Activated CD4-positive, alpha-beta T cell treated with anti-CD3 and anti-CD28 coated beads, Interleukin-2, amount 10 ng/mL, durations not matched to agents 24 days and 14 days (primary cell): ENCODE measurements at regions not wholly inside any gene's neighbourhood (a gene's known extent, or its start where the extent isn't known, plus 50 kb on each side); places are given as distances from the start of the nearest gene placed in this dataset.

Source experiments
- DNase-seq: peaks from one replicate; pipeline ENCODE4 v3.0.0; 2022
- H3K27ac Mint-ChIP-seq: one replicate; pipeline ENCODE4 v1.8.0; 2022; ENCODE audit warnings: mild to moderate bottlenecking, mixed read lengths
- H3K27me3 Mint-ChIP-seq: one replicate; pipeline ENCODE4 v1.8.0; 2022; ENCODE audit warnings: mixed read lengths
- H3K36me3 Mint-ChIP-seq: one replicate; pipeline ENCODE4 v1.8.0; 2022; ENCODE audit warnings: low read depth, mild to moderate bottlenecking, mixed read lengths
- H3K4me1 Mint-ChIP-seq: one replicate; pipeline ENCODE4 v1.8.0; 2021; ENCODE audit warnings: mixed read lengths
- H3K4me3 Mint-ChIP-seq: one replicate; pipeline ENCODE4 v1.8.0; 2022; ENCODE audit warnings: mild to moderate bottlenecking, moderate library complexity, mixed read lengths
- H3K9me3 Mint-ChIP-seq: one replicate; pipeline ENCODE4 v1.8.0; 2021; ENCODE audit warnings: mixed read lengths
- intact Hi-C: fragments of 100-400 bp; cut with micrococcal nuclease; formaldehyde crosslinking; loops from one replicate; pipeline ENCODE4 v1.15.1; 2023

DNA sequence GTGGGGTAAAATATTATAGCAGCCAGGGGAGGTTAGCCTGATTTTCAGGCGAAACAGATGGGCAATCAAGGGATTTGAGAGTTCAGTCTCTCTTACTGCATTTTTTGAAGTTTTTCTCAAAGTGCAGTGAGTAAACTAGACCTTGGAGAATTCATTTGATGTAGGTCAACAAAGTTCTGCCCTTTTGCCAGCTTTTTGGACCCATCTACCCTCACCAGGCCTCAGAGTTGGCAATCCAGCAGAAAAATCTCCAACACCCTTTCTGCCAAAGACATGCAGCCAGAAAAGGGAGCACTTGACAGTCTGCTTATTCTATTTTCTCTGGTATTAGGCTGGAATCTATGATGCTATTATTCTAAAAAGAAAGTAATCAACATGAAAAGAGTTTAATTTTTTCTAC lies 162.2 kb upstream of the TOM1L1 start:
- Mint-ChIP-seq H3K9me3 (peaks cover 15% of the 10 kb centered on the region), H3K27ac (no peak overlapping the region), H3K27me3 (no peaks in the 10 kb centered on the region), H3K36me3 (no peaks in the 10 kb centered on the region), H3K4me1 (no peaks in the 10 kb centered on the region), H3K4me3 (no peak overlapping the region)
- intact Hi-C loops: no loop called here
- DNase-seq: no peak

DNA sequence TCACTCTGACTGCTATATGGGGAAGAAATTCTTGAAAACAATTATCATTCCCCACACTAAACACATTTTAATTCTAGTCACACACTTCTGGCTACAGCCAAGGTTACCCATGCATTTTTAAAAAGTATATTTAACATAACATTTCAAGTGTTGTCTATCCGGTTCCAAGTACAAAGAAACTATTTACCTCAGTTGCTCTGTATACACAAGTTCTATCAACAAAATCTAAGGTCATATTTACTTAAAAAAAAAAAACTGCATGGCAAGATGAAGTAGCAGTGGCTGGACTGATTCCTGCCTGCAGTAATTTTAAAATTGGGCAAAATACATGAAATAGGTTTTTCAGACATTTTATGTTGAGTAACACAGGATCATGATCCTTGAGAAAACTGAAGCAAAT lies 155.9 kb upstream of the TOM1L1 start:
- intact Hi-C loops: no loop called here
- no peaks in the 10 kb centered on the region for H3K4me1 Mint-ChIP-seq
- no peaks in the 10 kb centered on the region for H3K36me3 Mint-ChIP-seq
- no peak overlapping the region for H3K4me3 Mint-ChIP-seq
- no peak overlapping the region for H3K27ac Mint-ChIP-seq
- DNase-seq: no peak
- H3K9me3 Mint-ChIP-seq: peaks cover 10% of the 10 kb centered on the region
- H3K27me3 Mint-ChIP-seq: no peaks in the 10 kb centered on the region

DNA sequence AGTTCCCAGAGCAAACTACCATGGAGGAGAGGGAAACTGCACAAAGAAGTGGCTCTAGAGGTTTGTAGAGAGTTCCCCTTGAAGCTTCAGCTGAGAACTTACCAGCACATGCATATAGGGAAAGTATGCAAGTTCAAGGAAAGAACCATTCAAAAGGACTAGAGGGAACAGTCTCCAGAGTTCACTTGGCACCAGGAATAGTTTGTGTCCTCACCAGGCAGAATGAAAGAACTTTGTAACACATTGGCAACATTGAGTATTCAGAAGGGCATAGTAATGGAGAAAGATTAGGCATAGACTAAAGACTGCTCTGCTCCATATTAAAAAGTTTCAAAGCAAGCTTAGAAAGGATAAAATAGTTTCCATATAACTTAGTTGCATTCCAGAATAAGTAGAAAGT lies 155.4 kb upstream of the TOM1L1 start:
- H3K36me3 Mint-ChIP-seq: no peaks in the 10 kb centered on the region
- H3K4me1 Mint-ChIP-seq: no peaks in the 10 kb centered on the region
- no peak overlapping the region for H3K4me3 Mint-ChIP-seq
- peaks cover 10% of the 10 kb centered on the region for H3K9me3 Mint-ChIP-seq
- H3K27ac Mint-ChIP-seq: no peak overlapping the region
- no peaks in the 10 kb centered on the region for H3K27me3 Mint-ChIP-seq
- intact Hi-C loops: no loop called here
- DNase-seq: no peak

DNA sequence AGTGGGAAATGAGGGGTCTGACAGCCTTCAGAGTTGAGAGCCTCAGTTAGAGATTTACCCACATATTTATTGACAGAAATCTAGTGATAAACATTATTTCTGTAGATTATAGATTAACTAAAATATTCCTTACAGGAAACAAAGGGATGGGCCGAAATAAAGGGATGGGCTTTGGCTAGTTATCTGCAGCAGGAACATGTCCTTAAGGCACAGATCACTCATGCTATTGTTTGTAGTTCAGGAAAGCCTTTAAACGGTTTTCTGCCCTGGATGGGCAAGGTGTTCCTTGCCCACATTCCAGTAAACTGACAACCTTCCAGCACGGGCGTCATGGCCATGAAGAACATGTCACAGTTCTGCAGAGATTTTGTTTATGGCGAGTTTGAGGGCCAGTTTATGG lies 154.8 kb upstream of the TOM1L1 start:
- no peaks in the 10 kb centered on the region for H3K36me3 Mint-ChIP-seq
- no peak overlapping the region for H3K4me3 Mint-ChIP-seq
- intact Hi-C loops: no loop called here
- H3K27ac Mint-ChIP-seq: no peak overlapping the region
- no peaks in the 10 kb centered on the region for H3K27me3 Mint-ChIP-seq
- DNase-seq: no peak
- no peaks in the 10 kb centered on the region for H3K4me1 Mint-ChIP-seq
- peaks cover 12% of the 10 kb centered on the region for H3K9me3 Mint-ChIP-seq

DNA sequence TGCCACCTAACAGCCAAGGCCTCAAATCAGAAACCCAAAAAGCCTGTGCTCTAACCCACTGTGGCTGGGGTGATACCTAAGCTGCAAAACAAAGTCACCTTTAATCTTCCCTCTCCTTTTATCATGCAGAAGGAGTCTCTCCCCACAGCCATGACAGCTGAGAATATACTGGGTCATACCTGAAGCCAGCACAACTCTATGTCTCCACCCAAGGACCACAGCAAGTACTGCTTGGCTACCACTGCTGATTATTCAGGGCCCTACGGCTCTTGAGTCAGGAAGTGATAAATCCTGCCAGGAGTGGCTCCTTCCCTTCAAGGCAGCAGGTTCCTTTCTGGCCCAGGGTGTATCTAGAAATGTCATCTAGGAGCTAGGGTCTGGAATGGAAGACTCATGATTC lies 151.5 kb upstream of the TOM1L1 start:
- Mint-ChIP-seq H3K9me3 (peaks cover 6% of the 10 kb centered on the region), H3K4me3 (no peak overlapping the region), H3K4me1 (no peaks in the 10 kb centered on the region), H3K27ac (no peak overlapping the region), H3K36me3 (no peaks in the 10 kb centered on the region), H3K27me3 (no peaks in the 10 kb centered on the region)
- no peak for DNase-seq
- intact Hi-C loops: no loop called here

DNA sequence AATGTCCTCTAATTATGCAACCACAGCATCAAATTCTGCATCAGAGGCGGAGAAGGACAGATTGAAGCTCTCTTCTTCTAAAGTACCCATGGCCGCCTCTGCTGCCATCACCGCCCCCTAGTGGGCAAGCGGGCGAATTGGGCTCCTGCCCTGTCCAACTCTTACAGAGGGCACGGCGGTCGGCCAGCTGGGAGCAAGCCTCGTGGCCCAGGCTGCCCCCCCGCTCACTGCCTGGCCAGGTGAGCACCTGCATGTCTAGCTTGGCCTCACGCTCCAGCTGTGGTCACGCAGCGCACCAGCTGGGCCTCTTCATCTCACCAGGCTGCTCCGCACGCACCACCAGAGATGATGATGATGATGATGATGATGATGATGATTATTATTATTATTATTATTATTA lies 146.1 kb upstream of the TOM1L1 start:
- H3K4me1 Mint-ChIP-seq: no peaks in the 10 kb centered on the region
- peaks cover 3% of the 10 kb centered on the region for H3K9me3 Mint-ChIP-seq
- H3K27me3 Mint-ChIP-seq: no peaks in the 10 kb centered on the region
- no peak for DNase-seq
- no peak overlapping the region for H3K27ac Mint-ChIP-seq
- intact Hi-C loops: no loop called here
- H3K36me3 Mint-ChIP-seq: no peaks in the 10 kb centered on the region
- H3K4me3 Mint-ChIP-seq: no peak overlapping the region

DNA sequence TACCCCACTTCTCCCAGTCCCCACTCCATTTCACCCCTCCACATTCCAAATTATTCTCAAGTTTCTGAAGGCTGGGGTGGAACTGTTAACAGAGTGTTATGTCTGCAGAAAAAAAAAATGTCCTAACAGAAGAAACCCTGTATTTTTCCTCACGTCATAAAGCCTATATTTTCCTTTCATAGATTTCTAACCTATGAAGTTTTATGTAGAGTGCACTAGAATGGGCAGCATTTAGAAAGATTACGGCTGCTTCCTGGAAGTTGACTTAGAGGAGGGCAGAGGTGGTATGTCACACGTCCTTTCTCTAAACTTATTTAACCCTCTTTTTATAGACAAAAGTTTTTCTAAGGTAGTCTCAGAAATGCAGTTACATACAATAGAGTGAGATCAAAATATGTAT lies 139.8 kb upstream of the TOM1L1 start:
- H3K27me3 Mint-ChIP-seq: no peaks in the 10 kb centered on the region
- no peaks in the 10 kb centered on the region for H3K9me3 Mint-ChIP-seq
- intact Hi-C loops: no loop called here
- no peak overlapping the region for H3K4me3 Mint-ChIP-seq
- H3K4me1 Mint-ChIP-seq: no peaks in the 10 kb centered on the region
- H3K36me3 Mint-ChIP-seq: no peaks in the 10 kb centered on the region
- DNase-seq: no peak
- H3K27ac Mint-ChIP-seq: no peak overlapping the region

DNA sequence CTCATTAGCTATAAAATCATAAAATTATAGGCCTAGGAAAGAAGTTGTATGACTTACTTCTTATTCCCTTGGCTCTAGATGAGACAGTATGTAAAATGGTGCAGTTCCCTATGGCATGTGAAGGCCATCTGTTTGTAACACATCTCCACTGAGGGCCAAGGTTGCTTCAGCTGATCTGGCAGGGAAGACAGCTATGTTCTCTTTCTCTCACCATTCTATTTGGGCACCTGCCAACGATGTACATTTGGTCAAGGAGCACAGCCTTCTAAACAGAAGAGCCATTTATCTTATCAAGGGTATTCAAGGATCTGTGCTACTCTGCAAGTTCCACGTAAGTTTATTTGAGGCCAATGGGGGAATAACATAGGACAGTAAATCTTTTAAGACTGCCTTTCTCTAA lies 129.8 kb upstream of the TOM1L1 start:
- H3K36me3 Mint-ChIP-seq: no peaks in the 10 kb centered on the region
- intact Hi-C loops: no loop called here
- H3K4me1 Mint-ChIP-seq: no peaks in the 10 kb centered on the region
- no peak for DNase-seq
- no peak overlapping the region for H3K27ac Mint-ChIP-seq
- H3K4me3 Mint-ChIP-seq: no peak overlapping the region
- no peaks in the 10 kb centered on the region for H3K27me3 Mint-ChIP-seq
- peaks cover 4% of the 10 kb centered on the region for H3K9me3 Mint-ChIP-seq

DNA sequence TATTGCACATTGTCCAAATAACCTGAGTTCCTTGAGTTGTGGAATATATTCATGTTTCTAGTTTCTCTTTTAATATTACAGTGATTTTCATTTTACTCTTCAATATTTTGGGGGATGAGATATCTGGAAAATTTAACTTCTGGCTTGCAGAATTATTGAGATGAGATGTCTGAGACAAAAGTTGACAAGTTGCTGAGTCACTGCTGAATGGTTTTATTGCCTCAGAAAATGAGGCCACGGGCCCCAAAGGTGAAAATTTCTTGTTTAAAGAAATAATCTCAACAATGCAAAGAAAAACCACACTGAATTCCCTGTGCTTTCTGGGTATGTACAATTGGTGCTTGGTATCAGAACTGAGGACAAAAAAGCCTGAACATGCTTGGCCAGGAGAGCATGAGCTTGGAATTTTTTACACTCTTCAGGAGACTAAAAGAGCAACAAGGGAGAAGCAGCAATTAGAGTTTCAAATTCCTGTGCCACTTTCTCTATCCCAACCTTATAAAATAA lies 129.2 kb upstream of the TOM1L1 start:
- Mint-ChIP-seq H3K4me1 (no peaks in the 10 kb centered on the region), H3K4me3 (no peak overlapping the region), H3K27me3 (no peaks in the 10 kb centered on the region), H3K9me3 (peaks cover 4% of the 10 kb centered on the region), H3K27ac (no peak overlapping the region), H3K36me3 (no peaks in the 10 kb centered on the region)
- intact Hi-C loops: no loop called here
- DNase-seq: no peak

DNA sequence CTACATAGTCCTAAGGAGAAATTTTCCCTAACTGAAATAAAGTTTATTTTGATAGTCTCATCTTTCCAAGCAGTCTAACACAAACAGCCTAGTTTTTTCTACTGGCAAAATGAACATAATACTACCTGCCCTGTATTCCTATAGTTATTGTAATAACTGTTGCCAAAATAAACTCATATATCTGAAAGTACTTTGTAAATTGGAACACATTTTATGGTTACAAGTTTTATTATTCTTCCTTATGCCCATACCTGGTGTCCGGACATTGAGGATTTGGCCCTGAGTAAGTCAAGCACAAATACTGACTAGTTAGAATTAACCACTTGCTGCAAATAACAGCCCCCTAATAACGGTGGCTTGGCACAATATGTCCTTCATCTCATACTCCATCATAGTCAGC lies 120.4 kb upstream of the TOM1L1 start:
- no peak for DNase-seq
- Mint-ChIP-seq H3K4me1 (no peaks in the 10 kb centered on the region), H3K4me3 (no peak overlapping the region), H3K27ac (no peak overlapping the region), H3K9me3 (no peaks in the 10 kb centered on the region), H3K27me3 (no peaks in the 10 kb centered on the region), H3K36me3 (no peaks in the 10 kb centered on the region)
- intact Hi-C loops: no loop called here

DNA sequence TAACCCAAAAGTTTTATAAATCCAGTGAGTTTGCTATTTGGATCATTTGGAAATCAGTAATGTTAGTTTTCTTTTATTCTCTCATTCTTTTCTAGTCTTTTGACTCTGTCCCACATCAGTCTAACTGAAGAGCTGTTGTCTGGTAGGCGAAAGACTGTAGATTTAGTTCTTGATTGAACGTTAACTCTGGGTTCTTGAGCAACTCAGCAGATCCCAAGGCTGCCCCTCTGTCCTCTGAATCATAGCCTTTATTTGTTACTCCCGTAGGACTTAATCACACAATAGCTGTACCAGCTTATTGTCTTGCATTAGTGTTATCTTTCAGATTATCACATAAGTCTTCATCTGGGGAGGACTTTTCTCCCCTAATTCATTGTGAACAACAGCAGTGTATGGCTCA lies 119.3 kb upstream of the TOM1L1 start:
- no peaks in the 10 kb centered on the region for H3K4me1 Mint-ChIP-seq
- no peak for DNase-seq
- H3K36me3 Mint-ChIP-seq: no peaks in the 10 kb centered on the region
- no peak overlapping the region for H3K4me3 Mint-ChIP-seq
- H3K9me3 Mint-ChIP-seq: no peaks in the 10 kb centered on the region
- H3K27me3 Mint-ChIP-seq: no peaks in the 10 kb centered on the region
- no peak overlapping the region for H3K27ac Mint-ChIP-seq
- intact Hi-C loops: no loop called here

- no peaks in the 10 kb centered on the region for H3K36me3 Mint-ChIP-seq
- no peaks in the 10 kb centered on the region for H3K27me3 Mint-ChIP-seq
- intact Hi-C loops: no loop called here
Measured at GRCh38 chr17:54784305-54784704, 116.3 kb upstream of the TOM1L1 start.

DNA sequence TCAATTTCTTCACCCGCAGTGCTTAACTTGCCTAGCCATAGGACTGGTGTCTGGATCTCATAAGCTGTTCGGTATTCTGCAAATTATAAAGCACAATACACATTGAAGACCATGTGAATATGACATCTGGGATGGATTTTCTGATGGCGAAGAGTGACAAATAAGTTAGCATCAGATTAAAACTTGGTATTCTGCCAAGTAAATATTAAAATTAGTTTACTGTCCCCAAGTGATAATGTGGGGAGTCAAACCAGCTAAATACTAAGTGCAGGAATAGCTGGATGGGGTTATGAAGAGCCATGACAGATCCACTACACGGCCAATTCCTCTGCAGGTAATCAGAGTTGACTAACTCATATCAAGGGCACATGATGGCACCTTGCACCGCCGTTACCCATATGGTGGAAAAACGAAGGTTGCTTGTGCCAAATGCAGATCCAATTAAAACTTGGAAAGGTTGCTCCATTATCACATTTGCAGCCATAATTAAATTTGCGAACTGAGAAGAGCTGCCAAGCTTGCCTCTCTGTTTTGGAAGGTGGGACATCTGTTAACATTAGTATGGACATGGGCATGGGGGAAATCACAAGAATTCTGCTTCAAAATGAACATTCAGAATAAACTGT lies 114.9 kb upstream of the TOM1L1 start:
- Mint-ChIP-seq H3K9me3 (peaks cover 4% of the 10 kb centered on the region), H3K4me3 (no peak overlapping the region), H3K27ac (no peak overlapping the region), H3K27me3 (no peaks in the 10 kb centered on the region), H3K4me1 (no peaks in the 10 kb centered on the region), H3K36me3 (no peaks in the 10 kb centered on the region)
- intact Hi-C loops: no loop called here
- no peak for DNase-seq

More at GRCh38 chr17:54784305-54784704, 116.3 kb upstream of the TOM1L1 start:
- no peaks in the 10 kb centered on the region for H3K4me1 Mint-ChIP-seq
- no peak overlapping the region for H3K27ac Mint-ChIP-seq
- DNase-seq: no peak
- peaks cover 4% of the 10 kb centered on the region for H3K9me3 Mint-ChIP-seq
- H3K4me3 Mint-ChIP-seq: no peak overlapping the region

GRCh38 chr17:54789101-54789880 lies 111.4 kb upstream of the TOM1L1 start:
- no peak overlapping the region for H3K27ac Mint-ChIP-seq
- no peaks in the 10 kb centered on the region for H3K4me1 Mint-ChIP-seq
- no peaks in the 10 kb centered on the region for H3K36me3 Mint-ChIP-seq
- no peak for DNase-seq
- H3K27me3 Mint-ChIP-seq: no peaks in the 10 kb centered on the region
- no peak overlapping the region for H3K4me3 Mint-ChIP-seq
- peaks cover 4% of the 10 kb centered on the region for H3K9me3 Mint-ChIP-seq
- intact Hi-C loops: no loop called here

GRCh38 chr17:54793271-54793670 lies 107.4 kb upstream of the TOM1L1 start:
- no peaks in the 10 kb centered on the region for H3K27me3 Mint-ChIP-seq
- intact Hi-C loops: no loop called here

More at GRCh38 chr17:54793271-54793670, 107.4 kb upstream of the TOM1L1 start:
- Mint-ChIP-seq H3K9me3 (no peaks in the 10 kb centered on the region), H3K4me1 (no peaks in the 10 kb centered on the region), H3K36me3 (no peaks in the 10 kb centered on the region), H3K4me3 (no peak overlapping the region), H3K27ac (no peak overlapping the region)
- DNase-seq: no peak
